Tibial artery (tissue), 4 donors: ENCODE measurements at regions not wholly inside any gene's neighbourhood (a gene's known extent, or its start where the extent isn't known, plus 50 kb on each side); places are given as distances from the start of the nearest gene placed in this dataset.
A peak's percentile ranks its signal among the peaks of the same experiment; 100 is the strongest.

Source experiments
- DNase-seq, 2 donors: peaks; one replicate each; pipeline ENCODE4 v3.0.0-alpha.2; 2019
- H3K27ac ChIP-seq, 2 donors: fragments of 200-600 bp; sonication (generic) in 1 of 2; 1 replicate in 1 of 2; 2 replicates in 1 of 2; pipeline ENCODE4 v1.5.1; 2018 to 2019; ENCODE audit warnings: mild to moderate bottlenecking in 1 of 2
- H3K27me3 ChIP-seq, 2 donors: fragments of 200-600 bp; sonication (generic) in 1 of 2; one replicate each; pipeline versions ENCODE4 v1.5.1 to v1.6.0; 2016 to 2019
- H3K36me3 ChIP-seq, 3 donors: fragments of 200-600 bp; sonication (generic) in 2 of 3; one replicate each; pipeline ENCODE4 v1.5.1; 2016 to 2019; ENCODE audit warnings: mild to moderate bottlenecking in 2 of 3
- H3K4me1 ChIP-seq, 4 donors: fragments of 200-600 bp; sonication (generic) in 2 of 4; 1 replicate in 3 of 4; 2 replicates in 1 of 4; pipeline ENCODE4 v1.5.1; 2016 to 2019
- H3K4me3 ChIP-seq, 2 donors: fragments of 200-600 bp; sonication (generic) in 1 of 2; 1 replicate in 1 of 2; 2 replicates in 1 of 2; pipeline ENCODE4 v1.5.1; 2018 to 2019; ENCODE audit warnings: mild to moderate bottlenecking in 2 of 2
- H3K9me3 ChIP-seq, 3 donors: fragments of 200-600 bp; sonication (generic) in 1 of 3; one replicate each; pipeline ENCODE4 v1.5.1; 2016 to 2019
- intact Hi-C: fragments of 100-400 bp; cut with DNase I; formaldehyde crosslinking; loops from one replicate; pipeline ENCODE4 v1.15.0; 2023; ENCODE audit warnings: low total_unique reads
- TF ChIP-seq, protein P1 (sequence below), 2 experiments: fragments of 200-600 bp in 1 of 2; fragments of 450-650 bp in 1 of 2; IDR thresholded peaks; one replicate each; pipeline ENCODE4 v1.5.1; 2017 to 2019; ENCODE audit warnings: antibody characterized with exemption in 2 of 2, mild to moderate bottlenecking in 1 of 2, moderate library complexity in 1 of 2

DNA sequence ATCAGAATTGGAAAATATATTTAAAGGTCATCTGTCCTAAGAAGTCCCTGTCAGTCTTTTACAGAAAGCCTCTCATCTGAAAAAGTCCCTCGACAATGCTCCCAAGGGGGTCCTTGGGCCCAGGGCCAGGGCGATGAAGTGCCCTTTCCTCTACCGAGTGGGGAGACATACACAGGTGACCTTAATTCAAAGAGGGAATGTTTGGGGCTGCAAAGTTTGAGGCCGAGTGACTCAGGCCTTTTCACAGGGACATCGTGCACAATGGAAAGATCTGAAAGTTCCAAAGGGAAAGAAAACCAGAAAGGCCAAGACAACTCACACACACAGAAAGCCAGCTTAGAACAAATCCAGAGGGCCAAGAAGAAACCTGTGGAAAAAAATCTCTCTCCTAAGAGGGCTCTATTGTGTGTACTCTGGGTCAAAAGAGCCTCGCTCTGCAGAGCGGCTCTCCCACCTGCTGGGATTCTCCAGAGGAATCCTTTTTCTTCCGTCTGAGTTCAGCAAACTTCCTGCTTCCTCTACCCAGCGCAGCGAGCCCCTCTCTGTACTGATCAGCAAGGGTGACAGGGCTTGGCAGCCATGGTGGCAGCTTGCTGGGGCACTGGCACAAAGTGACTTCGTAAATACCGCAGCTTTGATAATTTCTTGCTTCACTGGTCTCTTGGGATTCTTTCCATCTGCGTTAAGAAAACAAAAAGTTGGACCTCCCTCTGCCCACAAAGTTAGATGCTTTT is 259.1 kb downstream of the OPA1 start:
- Histone ChIP-seq H3K4me3 (peak overlapping the region in 1 of 2 donors; percentile 12), H3K36me3 (no peaks in the 10 kb centered on the region), H3K9me3 (no peaks in the 10 kb centered on the region), H3K27ac (peak overlapping the region; percentile 15 to 52), H3K27me3 (no peaks in the 10 kb centered on the region), H3K4me1 (peaks cover 0 to 18% (median 13%) of the 10 kb centered on the region in 4 donors)
- TF ChIP-seq, protein P1, sequence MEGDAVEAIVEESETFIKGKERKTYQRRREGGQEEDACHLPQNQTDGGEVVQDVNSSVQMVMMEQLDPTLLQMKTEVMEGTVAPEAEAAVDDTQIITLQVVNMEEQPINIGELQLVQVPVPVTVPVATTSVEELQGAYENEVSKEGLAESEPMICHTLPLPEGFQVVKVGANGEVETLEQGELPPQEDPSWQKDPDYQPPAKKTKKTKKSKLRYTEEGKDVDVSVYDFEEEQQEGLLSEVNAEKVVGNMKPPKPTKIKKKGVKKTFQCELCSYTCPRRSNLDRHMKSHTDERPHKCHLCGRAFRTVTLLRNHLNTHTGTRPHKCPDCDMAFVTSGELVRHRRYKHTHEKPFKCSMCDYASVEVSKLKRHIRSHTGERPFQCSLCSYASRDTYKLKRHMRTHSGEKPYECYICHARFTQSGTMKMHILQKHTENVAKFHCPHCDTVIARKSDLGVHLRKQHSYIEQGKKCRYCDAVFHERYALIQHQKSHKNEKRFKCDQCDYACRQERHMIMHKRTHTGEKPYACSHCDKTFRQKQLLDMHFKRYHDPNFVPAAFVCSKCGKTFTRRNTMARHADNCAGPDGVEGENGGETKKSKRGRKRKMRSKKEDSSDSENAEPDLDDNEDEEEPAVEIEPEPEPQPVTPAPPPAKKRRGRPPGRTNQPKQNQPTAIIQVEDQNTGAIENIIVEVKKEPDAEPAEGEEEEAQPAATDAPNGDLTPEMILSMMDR (IDR thresholded peaks at IDR 0.05) = no peak
- no peak for DNase-seq
- intact Hi-C loops = no loop called here

DNA sequence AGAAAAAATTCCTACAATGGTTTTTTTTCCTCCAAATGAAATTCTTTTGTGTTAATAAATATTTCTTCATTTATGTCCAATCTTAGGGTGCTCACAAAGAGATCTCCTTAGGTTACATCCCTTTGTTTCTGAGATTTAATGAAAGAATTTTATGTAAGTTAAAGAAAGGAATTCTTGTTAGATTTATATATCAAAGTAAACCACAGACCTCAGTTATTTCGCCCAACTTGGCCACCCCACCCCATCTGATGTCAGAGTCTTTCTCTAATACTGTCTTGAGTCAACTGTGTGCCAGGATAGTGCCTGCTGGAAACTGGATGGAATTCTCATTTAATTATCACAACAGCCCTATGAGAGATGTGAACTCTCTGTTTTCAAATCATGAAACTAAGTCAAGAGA is 259.9 kb downstream of the OPA1 start:
- no peaks in the 10 kb centered on the region for H3K9me3 ChIP-seq
- no peak overlapping the region for H3K4me3 ChIP-seq
- no peaks in the 10 kb centered on the region for H3K27me3 ChIP-seq
- peaks cover 0 to 18% (median 13%) of the 10 kb centered on the region in 4 donors for H3K4me1 ChIP-seq
- TF ChIP-seq, protein P1 (IDR thresholded peaks at IDR 0.05) = no peak
- intact Hi-C loops = no loop called here
- DNase-seq = no peak
- no peaks in the 10 kb centered on the region for H3K36me3 ChIP-seq
- H3K27ac ChIP-seq = no peak overlapping the region

DNA sequence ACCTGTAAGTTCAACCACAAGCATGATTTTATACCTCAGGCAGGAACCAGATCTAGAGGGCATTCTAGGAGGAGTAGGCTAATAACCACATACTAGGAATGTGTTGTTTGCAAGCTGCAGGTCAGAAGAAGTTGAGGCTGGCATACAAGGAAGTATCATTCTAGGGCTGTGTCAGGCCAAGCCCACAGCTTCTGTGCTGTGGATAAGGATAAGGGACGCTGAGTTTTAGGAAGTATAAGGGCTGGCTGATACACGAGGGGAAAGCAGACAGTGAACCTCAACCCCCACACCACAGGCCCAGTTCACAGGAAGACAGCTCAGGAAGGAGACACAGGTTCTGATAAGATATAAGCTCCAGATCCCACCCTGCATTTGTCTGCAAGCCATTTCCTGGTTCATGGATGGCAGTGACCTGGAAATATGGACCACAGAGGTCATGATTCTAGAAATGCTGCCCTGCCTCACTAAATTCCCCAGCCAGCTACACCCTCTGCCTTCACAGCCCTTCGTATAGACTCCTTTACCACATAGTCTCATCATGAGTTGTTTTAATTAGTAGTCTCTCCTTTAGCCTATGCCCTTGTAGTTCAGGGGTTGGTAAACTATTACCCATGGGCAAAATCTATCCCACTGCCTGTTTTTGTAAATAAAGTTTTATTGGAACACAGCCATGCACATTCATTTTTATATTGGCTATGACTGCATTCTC is 260.7 kb downstream of the OPA1 start:
- TF ChIP-seq, protein P1 (IDR thresholded peaks at IDR 0.05) = no peak
- Histone ChIP-seq H3K4me1 (peaks cover 0 to 18% (median 13%) of the 10 kb centered on the region in 4 donors), H3K9me3 (no peaks in the 10 kb centered on the region), H3K27ac (no peak overlapping the region), H3K27me3 (no peaks in the 10 kb centered on the region), H3K4me3 (no peak overlapping the region), H3K36me3 (no peaks in the 10 kb centered on the region)
- intact Hi-C loops = no loop called here
- no peak for DNase-seq

DNA sequence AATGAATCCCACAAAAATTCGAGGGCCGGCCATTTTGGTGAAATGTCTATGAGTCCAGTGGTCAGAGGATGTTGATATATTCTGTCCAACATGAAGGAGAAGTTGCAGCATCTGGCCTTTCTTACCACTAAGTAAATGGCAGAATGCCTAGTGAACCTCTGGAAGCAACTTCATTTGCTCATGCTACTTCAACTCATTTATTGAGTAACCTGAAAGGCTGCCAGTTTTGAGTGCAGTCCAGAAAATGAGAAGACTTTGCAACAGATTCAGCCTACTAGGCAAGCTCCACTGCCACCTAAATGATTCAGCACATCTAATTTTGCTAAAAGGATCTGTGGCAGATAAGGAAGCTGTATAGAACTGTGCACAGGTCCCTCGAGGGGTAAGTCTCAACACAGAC is 265.0 kb downstream of the OPA1 start:
- Histone ChIP-seq H3K36me3 (no peaks in the 10 kb centered on the region), H3K27ac (no peak overlapping the region)
- TF ChIP-seq, protein P1 (IDR thresholded peaks at IDR 0.05) = no peak

DNA sequence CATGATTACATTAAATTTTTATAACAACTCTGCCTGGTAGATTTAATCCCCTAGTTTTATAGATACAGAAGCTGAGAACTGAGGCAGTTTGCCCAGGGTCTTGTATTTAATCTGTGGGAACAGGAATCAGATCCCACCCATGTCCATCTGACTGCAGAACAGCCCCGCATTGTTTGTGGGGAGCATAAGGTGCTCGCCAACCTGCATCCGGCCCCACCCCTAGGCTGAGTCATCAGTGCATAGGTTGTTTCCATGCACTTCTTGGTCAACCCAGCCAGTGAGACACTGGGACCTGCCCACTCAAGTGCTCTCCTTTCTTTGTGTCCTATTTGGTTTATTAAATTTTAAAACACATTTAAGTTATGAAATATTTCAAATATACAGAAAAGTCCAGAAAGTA is 266.2 kb downstream of the OPA1 start:
- intact Hi-C loops = no loop called here
- Histone ChIP-seq H3K36me3 (no peaks in the 10 kb centered on the region), H3K27ac (no peak overlapping the region), H3K27me3 (no peaks in the 10 kb centered on the region), H3K4me3 (no peak overlapping the region), H3K9me3 (no peaks in the 10 kb centered on the region), H3K4me1 (no peaks in the 10 kb centered on the region)
- TF ChIP-seq, protein P1 (IDR thresholded peaks at IDR 0.05) = no peak
- no peak for DNase-seq

More for the DNA sequence above, 265.0 kb downstream of the OPA1 start:
- peaks cover 0 to 7% (median 2%) of the 10 kb centered on the region in 4 donors for H3K4me1 ChIP-seq
- peak in 1 of 2 donors; percentile 64 for DNase-seq
- no peak overlapping the region for H3K4me3 ChIP-seq
- intact Hi-C loops = no loop called here
- H3K27me3 ChIP-seq = no peaks in the 10 kb centered on the region
- H3K9me3 ChIP-seq = no peaks in the 10 kb centered on the region
